HG03097 (cell line): ENCODE measurements at regions not wholly inside any gene's neighbourhood (a gene's known extent, or its start where the extent isn't known, plus 50 kb on each side); places are given as distances from the start of the nearest gene placed in this dataset.
"Not testable (repeated sequence)": the region's sequence is repeated elsewhere in the genome, so short reads cannot be mapped to it uniquely, and the experiment has no call there.

Experiments
- ATAC-seq: cut with Tn5 transposase; IDR thresholded peaks from one replicate; pipeline ENCODE4 v1.9.1; 2021; ENCODE audit not compliant: unreplicated experiment, low FRiP score

DNA sequence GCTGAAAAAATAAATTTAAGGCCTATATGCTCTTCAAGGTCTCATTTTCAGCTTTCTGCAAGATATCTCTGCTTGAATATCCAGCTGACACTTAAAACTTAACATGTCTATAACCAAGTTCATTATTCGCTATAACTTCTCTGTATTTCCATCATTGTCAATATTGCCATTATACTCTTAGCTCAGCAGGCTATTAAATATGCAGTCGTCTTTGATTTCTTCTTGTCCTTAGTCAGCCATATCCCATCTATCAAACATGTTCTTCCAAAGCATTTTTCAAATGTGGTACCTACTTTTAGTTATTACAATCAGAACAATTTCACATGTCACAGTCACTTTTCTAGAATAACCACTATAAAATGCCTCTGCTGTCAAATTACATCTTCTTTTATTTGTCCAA, 1364.1 kb downstream of the ARAP2 start:
- no peak for ATAC-seq

DNA sequence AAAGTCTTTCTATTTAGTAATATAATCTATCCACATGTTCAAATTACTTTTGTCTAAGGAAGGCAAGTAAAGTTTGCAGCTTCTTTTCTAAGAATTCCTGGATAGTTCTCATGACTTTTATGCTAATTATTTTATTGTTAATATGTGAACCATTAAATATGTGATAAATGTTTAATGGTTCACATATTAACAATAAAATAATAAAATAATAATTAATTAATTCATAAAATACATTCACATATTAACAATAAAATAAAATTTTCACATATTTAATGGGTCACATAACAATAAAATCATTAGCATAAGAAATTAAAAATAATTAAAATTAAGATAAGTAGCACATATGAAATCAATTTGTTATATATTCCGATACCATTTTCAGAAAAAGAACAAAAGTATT, 1352.4 kb downstream of the ARAP2 start:
- no peak for ATAC-seq

DNA sequence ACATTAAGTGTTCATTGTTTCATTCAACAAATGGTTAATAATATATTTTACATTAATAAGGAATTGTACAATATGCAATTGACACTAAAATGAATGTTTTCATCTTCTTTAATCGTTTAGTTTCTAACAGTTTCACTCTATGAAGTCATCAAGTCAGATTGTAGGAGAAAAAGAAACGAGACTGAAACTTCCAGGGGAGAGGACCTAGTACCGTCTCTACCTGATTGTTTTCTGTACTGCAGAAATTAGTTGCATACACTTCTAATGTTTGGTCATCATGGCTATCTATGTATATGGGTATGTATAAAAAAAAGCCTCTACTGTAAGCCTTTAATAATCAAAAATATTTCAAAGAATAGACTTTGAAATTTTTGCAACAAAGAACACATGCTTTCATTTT, 1350.9 kb downstream of the ARAP2 start:
- no peak for ATAC-seq

DNA sequence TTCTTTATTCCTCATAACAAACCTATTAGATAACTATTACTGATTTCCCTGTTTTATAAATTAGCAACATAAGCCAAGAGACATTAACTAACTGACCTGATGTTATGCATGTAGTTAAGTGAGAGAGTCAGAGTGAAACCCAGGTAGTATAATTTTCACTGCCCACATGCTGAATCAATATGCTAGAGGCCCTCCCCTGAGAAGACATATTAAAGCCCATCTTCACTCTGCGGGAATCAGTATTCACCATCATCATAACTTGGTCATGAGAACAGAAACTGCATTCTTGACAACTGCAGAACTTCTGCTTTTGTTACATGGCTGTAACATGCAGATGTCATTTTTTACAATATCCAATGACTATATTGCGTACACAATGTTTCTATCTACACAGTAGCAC, 1324.3 kb downstream of the ARAP2 start:
- ATAC-seq: no peak

DNA sequence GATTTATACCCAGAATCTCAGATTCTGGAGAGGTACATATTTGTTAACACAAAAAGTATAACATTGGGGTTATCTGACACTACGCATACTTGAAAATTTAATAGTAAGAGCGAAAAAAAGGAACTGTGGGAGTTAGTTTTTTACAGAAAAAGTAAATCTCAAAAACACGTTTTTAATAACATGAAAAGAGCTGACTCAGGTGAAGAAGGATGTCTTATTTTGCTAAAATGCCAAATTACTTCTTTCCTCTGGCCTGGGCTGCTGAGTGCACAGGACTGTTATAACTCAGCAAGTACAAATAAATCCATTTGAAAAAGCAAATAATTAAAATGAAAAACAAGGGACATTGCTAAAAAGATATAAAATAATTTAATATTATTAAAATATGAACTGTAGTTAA, 1322.9 kb downstream of the ARAP2 start:
- no peak for ATAC-seq

DNA sequence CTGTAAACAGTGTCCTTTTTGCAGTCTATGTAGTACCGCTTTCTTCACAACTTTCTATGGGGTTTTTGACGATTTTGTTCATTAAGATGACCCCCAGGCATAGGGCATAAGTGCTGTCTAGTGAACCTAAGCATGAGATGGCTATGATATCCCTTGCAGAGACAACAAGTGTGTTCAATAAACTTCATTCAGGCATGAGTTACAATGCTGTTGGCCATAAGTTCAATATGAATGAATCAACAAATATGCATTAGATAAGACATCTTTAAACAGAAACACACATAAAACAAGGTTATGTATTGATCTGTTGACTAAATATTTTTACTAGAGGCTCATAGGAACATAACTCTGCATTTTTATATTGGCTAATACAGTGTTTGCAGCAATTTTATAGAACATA, 1322.0 kb downstream of the ARAP2 start:
- no peak for ATAC-seq

DNA sequence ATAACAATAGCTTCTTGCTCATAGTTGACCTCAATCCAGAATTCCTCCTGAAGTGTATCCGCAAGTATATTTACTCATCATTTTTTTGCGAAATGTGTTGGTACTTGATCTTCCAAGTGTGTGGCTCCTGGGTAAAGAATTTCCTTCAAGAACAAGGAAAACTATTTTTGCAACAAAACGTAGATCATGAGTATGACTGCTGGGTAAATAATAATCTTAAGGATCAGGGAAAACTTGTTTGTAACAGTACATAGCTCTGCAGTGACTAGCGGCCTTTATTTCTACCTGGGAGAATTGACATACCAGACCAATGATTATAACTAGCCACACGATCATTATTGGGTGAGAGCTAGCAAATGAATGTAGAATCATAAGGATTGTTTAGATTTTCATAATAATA, 1311.7 kb downstream of the ARAP2 start:
- ATAC-seq: no peak

DNA sequence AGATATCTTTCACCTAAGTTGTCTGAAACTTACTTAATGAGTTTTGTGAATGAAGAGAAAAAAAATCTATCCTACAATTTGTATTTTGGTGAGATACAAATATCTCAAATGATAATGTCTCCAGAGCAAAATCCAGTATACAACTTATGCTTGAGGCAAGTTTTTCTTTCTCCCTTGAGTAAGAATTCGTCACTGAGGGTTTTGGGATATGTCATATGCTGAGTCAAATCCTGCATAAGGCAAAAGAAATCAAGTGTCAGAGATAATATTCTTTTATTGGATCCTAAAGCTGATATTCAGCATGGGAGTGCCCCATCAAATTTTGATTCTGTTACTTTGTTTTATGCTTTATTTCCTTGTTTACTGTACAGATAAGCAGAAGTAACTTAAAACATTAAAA, 1308.6 kb downstream of the ARAP2 start:
- no peak for ATAC-seq

DNA sequence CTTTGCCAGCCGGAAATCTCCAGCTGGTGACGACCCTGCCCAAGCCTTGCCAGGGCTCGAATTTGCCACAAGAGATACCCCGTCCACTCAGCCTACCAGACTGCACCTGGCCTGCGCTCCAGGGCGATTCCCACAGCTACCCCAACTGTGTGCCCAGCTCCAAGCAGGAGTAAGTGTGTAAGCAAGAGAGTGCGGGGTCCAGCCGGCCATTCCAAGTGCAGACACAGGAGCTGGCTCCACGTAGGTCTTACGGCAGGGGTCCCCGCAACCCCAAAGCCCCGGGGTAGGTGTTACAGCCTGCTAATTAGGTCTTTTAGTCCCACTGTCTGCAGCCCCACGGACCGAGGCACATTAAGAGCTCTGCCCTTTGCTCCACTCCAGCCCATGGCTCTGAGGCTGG, 1305.2 kb downstream of the ARAP2 start:
- ATAC-seq: no peak

DNA sequence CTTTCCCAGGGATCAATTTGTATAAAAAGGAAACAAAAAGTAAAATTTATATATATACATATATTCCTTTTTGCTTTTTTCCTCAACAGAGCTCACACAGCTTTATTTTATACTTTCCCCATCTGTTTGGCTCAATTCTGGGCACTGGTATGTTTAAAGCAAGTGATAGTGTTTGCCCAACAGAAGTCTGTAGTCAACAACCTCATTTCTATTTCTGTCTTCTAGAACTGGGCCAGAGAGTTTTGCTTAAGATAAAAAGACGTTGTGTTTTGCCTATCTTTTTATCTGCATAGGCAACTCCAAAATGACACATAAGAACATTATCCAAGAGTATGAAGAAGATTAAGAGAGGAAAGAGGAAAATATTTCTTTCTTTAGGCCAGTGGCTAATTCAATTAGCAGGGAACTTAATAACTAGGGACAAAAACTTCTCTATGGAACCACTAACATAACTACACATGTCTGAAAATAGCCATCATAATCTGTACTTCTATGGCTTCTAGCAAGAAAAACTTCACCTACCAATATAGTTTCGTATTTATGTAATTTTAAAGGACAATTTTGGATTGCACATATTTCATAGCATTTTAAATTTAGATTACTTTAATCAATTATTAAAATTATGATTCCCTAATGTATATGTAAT, 1300.5 kb downstream of the ARAP2 start:
- no peak for ATAC-seq

DNA sequence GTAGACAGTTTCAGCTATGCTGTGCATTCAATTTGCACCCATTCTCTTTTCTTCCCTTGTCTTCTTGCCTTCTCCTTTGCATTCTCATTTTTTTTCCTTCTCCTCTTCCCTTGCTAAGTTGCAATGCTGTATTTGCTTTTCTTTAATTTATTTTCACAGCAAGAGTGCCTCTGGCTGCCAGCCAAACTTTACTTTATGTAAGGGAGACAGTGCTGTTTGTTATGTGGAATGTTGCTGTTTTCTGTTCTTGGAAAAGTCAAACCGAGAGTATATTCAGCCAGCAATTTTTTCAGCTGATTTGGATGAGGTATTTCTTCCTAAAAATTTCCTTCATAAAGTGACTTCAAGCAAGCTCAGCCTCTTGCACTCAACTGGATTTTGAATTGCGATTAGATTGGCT, 1293.4 kb downstream of the ARAP2 start:
- no peak for ATAC-seq

DNA sequence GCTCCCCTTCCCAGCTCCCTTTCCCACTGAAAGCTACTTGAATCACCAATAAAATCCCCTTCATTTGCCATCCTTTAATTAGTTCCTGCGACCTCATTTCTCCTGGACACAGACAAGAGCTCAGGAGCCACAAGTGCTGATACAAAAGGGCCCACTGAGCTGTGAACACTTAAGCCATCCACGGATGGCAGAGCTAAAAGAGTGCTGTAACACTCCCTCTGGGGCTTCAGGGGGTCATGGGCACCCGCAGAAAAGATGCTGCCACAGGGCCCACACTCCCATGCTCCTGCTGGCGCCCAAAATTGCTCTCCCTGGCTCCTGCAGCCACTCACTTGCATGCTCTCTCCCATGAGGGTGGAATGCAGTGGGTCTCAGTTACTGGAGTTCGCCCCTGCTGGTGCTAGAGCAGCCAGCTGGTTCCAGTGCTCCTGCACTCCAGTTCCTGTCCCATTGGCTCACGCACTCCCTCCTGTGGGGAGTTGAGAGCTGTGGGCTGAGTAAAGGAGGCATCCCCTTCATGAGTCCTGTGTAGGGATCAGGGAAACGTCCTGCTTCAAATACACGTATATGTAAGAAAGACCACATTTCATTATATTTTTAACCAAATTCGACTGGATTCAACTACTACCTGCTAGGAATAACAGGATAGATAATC, 1291.0 kb downstream of the ARAP2 start:
- ATAC-seq: no peak

DNA sequence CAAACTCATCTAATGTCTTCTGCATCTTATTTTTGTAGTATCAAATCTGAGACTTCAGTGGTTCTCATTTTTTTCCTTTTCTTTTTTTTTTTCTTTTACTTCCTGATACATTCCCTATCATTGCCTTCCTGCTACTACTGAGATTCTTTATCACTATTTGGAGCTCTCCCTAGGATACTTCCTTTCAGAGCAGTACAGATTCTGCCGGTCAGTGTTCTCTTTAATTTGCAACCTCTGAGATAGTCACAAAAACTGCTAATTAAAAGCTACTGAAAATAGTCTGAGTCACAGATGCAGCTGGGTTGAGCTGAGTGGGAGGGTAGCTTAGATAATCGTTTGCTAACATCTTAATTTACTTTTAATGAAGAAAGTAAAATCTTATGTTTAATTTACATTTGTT, 1279.7 kb downstream of the ARAP2 start:
- no peak for ATAC-seq

DNA sequence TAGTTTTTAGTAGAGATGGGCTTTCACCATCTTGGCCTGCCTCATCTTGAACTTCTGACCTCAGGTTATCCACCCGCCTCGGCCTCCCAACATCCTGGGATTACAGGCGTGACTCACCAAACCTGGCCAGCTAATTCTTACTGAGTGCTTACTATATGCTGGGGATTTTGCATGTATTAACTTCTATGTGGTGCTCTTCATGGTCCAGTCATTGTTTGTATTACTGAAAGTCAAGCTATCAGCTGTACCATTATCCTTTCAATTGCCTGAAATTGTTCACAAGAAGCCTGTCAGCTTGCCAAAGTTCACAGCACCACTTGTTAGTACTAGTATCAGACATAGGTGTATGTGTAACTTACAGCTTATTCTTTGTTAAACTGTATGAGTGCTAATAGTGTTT, 1272.1 kb downstream of the ARAP2 start:
- no peak for ATAC-seq

DNA sequence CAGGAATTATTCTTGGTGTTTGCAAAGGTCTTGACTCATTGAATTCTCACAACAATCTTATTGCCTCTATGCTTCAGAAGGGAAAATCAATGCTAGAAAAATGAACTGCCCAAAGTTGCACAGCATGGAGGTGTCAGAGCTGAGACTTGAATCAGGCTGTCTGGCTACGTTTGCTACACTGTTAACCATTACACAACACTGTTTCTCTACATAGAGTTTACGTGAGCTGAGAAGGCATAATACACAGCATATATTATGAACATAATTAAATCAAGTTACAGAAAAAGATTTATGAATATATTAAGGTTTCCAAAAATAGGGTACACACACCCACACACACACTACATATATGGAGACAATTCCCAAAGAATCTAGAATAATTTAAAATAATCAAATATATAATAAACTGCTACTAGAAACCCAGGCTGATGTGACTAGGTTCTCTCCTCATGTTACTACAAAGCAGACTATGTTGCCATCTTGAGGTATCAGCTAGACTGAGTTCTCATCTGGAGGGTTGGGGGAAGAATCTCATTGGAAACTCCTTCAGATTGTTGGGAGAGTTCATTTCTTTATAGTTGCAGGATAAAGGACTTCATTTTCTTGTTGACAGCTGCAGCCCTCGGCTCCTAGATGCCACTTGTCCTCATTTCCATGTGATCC, 1270.5 kb downstream of the ARAP2 start:
- no peak for ATAC-seq

DNA sequence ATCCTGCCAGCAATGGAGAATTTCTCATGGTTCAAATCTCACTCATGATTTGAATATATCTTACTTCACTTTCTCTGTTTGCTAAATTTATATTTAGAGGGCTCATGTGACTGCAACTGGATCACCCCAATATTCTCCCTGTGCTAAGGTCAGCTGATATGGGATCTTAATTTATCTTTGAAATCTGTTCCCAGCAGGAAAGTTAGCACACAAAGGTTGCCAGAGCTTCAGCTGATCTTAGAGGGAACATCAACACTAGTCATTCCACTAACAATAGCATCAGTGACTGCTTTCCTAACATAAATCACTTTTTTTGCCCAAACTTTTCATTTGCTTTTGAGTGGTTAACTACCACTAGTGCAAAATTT, 1270.0 kb downstream of the ARAP2 start:
- ATAC-seq: no peak

DNA sequence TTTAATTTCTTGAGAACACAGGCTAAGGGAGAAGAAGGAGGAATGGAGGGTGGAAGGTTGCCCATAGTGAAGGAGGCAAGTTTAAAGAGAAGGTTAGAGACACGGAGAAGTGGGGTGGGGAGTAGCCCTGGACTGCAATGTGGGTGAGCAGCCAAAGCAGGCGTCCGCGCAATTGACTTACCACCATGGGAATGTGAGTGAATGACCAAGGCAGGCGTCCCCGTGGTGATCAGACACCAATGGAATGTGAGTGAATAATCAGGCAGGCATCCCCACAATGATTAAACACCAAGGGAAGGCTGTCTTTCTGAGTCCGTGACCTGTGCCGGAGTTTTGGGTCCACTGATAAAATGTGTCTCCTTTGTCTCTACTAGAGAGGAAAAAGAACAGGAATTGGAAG, 1223.1 kb downstream of the ARAP2 start:
- not testable (repeated sequence) for ATAC-seq

DNA sequence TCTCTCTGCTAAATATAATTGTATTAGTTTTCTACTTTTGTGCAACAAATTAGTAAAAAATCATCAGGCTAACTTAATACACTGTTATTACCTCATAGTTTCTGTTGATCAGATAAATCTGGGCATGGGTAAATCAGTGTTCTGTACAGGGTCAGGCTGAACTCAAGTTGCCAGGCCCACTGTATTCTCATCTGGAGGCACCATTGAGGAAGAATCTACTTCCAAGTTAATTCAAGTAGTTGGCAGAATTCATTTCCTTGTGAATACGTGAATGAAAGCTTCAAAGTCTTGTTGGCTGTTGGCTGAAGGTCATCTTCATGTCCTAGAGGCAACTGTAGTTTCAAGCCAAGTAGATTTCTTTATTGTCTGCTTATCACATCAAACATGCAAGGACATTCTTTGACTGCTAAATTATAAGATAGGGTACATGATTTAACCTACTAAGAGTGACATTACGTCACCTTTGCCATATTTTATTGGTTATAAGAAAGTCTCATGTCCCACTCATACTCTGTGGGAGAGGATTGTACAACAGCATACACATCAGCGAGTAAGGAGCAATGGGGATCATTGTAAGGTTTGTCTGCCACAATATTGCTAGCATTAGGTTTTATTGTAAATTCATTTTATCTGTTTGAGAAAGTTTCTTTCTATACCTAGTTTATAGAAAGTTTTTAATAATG, 1219.0 kb downstream of the ARAP2 start:
- ATAC-seq: no peak

DNA sequence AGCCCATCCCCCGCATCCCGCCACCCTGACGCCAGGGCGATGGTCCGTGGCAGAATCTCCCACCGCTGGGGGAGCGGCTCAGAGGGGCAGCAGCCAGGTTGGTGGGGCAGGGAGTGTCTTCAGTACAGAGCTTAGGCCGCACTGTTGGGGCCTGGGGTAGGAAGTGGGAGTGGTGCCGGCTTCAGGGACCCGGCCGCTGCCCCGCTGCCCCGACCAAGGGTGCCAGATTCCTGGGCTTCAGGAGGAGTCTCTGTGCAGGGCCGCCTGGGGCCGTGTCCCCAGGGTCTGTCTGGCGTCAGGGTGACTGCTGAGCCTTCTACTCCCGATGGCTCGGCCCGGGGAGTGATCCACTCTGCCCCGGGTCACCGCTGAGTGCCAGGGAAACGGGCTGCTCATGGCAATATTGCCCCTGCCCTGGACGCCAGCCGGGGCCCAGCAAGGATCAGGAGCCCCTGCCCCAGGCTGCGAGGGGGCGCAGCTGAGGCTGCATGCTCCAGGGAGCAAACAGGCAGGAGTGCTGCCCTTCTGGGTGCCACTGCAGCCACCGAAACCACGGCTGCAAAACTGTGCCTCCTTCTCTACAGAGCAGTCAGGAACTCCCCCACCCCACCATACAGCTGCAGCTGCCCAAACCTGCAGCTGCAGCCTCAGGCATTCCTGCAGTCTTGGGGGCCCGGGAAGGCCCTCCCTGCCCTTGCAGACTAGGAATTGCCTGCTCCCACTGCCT, 1206.1 kb downstream of the ARAP2 start:
- no peak for ATAC-seq

DNA sequence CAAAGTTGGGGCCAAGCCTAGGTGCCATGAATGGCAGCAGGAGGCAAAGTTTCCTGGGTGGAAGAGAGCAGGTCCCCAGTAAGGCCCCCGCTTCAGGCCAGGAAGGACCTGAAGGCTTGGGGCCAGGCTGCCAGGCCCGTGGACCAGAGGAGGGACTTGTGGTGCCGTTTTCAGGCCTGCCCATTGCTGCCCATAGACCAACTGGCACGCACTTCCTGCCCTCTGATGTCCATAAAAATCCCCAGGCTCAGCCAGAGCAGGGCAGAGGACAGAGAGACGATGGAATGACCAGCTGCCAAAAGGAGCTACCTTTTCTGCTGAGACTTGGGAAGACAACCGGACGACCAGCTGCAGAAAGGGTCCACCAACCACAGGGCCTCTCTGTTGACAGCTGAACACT, 1205.5 kb downstream of the ARAP2 start:
- no peak for ATAC-seq

DNA sequence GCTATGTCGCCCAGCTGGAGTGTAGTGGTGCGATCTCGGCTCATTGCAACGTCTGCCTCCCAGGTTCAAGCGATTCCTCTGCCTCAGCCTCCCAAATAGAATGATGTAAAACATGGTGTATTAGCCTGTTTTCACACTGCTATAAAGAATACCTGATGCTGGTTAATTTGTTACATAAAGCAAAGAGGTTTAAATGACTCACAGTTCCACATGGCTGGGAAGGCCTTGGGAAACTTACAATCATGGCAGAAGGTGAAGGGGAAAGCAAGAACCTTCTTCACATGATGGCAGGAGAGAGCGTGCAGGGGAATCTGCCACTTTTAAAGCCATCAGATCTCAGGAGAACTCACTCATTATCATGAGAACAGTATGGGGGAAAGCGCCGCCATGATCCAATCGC, 1191.8 kb downstream of the ARAP2 start:
- ATAC-seq: no peak
